ENCODE measurements at regions not wholly inside any gene's neighbourhood (a gene's known extent, or its start where the extent isn't known, plus 50 kb on each side); places are given as distances from the start of the nearest gene placed in this dataset.

DNA sequence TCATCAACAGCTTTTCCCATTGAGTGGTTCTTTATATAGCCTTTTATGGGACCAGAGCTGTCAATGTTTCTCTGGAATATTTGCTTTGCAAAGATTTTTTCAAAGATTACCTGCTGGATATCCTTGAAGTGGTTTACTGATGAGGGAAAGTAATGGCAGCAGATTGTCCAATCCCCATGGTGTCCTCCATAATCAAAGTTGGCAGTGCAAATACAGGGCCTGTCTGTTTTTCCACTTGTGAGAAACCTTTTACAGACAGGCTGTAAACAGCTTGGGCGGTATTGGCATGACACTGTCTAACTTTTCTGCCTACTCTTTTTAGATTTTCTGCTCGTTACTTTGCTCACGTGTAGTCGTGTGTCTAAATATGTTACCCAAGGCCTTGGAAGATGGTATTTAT lies 641.9 kb upstream of the NR3C2 start:
- no peak overlapping the region for H3K27ac ChIP-seq
- ATAC-seq (no peak), DNase-seq (ENCODE audit: low read depth in 1 of 2, low spot score in 1 of 2) (no peak), FAIRE-seq (no peak)
- H3K9me3 ChIP-seq: no peaks in the 10 kb centered on the region
- POLR2A ChIA-PET: no interaction called here
- H3K4me3 ChIP-seq: no peak overlapping the region
- H3K4me2 ChIP-seq: no peak overlapping the region
- H3K4me1 ChIP-seq: no peaks in the 10 kb centered on the region
- no peak for TF ChIP-seq JUN (IDR thresholded peaks at IDR 0.05)
- TF ChIP-seq NFE2L2 (conservative IDR thresholded peaks at IDR 0.05; ENCODE audit: low read length): no peak
- TF ChIP-seq, protein P1, sequence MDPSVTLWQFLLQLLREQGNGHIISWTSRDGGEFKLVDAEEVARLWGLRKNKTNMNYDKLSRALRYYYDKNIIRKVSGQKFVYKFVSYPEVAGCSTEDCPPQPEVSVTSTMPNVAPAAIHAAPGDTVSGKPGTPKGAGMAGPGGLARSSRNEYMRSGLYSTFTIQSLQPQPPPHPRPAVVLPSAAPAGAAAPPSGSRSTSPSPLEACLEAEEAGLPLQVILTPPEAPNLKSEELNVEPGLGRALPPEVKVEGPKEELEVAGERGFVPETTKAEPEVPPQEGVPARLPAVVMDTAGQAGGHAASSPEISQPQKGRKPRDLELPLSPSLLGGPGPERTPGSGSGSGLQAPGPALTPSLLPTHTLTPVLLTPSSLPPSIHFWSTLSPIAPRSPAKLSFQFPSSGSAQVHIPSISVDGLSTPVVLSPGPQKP (IDR thresholded peaks at IDR 0.05; ENCODE audit: low read depth, low read length): no peak
- TF ChIP-seq KDM5A (IDR thresholded peaks at IDR 0.05): no peak
- 37% methylated on average over 4 of the region's 4 CpGs for WGBS (ENCODE audit: missing lambda C conversion rate)
- CTCF ChIA-PET: interaction anchor here (0.6 kb wide), 1 partner anchor 618 kb away, joined by 3 read pairs; no protein-coding TSS in a partner anchor

DNA sequence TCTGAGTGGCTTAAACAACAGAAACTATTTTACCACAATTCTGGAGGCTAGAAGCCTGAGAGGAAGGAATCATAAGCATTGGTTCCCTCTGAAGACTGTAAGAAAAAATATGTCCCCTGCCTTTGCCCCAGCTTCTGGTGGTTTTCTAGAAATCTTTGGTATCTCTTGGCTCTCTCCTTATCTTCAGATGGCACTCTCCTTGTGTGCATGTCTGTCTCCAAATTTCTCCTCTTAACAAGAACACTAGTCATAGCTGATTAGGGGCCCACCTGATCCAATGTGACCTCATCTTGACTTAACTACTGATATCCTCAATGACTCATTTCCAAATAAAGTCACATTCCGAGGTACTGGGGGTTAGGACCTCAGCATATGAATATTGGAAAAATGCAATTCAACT lies 635.0 kb upstream of the NR3C2 start:
- DNase-seq (ENCODE audit: low read depth in 1 of 2, low spot score in 1 of 2) (no peak), FAIRE-seq (no peak), ATAC-seq (no peak)
- 0% methylated on average over 1 of the region's 1 CpG for WGBS (ENCODE audit: missing lambda C conversion rate)
- Histone ChIP-seq H3K9me3 (no peaks in the 10 kb centered on the region), H3K4me2 (no peak overlapping the region), H3K27ac (no peak overlapping the region), H3K4me1 (no peaks in the 10 kb centered on the region), H3K4me3 (no peak overlapping the region)
- TF ChIP-seq NFE2L2 (conservative IDR thresholded peaks at IDR 0.05; ENCODE audit: low read length) (no peak), ESRRA (IDR thresholded peaks at IDR 0.05; ENCODE audit: borderline replicate concordance, low read length) (no peak), NPAS2 (CRISPR knock-in tag; IDR thresholded peaks at IDR 0.05; ENCODE audit: borderline replicate concordance) (no peak), FOXS1 (CRISPR knock-in tag; IDR thresholded peaks at IDR 0.05) (no peak), CHD2 (IDR thresholded peaks at IDR 0.05; ENCODE audit: low read length, partially characterized antibody) (no peak), CBX2 (IDR thresholded peaks at IDR 0.05; ENCODE audit: borderline replicate concordance, low read depth) (no peak)
- TF ChIP-seq, protein P2, sequence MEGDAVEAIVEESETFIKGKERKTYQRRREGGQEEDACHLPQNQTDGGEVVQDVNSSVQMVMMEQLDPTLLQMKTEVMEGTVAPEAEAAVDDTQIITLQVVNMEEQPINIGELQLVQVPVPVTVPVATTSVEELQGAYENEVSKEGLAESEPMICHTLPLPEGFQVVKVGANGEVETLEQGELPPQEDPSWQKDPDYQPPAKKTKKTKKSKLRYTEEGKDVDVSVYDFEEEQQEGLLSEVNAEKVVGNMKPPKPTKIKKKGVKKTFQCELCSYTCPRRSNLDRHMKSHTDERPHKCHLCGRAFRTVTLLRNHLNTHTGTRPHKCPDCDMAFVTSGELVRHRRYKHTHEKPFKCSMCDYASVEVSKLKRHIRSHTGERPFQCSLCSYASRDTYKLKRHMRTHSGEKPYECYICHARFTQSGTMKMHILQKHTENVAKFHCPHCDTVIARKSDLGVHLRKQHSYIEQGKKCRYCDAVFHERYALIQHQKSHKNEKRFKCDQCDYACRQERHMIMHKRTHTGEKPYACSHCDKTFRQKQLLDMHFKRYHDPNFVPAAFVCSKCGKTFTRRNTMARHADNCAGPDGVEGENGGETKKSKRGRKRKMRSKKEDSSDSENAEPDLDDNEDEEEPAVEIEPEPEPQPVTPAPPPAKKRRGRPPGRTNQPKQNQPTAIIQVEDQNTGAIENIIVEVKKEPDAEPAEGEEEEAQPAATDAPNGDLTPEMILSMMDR (IDR thresholded peaks at IDR 0.05): no peak
- TF ChIP-seq, protein P3, sequence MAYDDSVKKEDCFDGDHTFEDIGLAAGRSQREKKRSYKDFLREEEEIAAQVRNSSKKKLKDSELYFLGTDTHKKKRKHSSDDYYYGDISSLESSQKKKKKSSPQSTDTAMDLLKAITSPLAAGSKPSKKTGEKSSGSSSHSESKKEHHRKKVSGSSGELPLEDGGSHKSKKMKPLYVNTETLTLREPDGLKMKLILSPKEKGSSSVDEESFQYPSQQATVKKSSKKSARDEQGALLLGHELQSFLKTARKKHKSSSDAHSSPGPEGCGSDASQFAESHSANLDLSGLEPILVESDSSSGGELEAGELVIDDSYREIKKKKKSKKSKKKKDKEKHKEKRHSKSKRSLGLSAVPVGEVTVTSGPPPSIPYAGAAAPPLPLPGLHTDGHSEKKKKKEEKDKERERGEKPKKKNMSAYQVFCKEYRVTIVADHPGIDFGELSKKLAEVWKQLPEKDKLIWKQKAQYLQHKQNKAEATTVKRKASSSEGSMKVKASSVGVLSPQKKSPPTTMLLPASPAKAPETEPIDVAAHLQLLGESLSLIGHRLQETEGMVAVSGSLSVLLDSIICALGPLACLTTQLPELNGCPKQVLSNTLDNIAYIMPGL (CRISPR knock-in tag; IDR thresholded peaks at IDR 0.05; ENCODE audit: borderline replicate concordance): no peak
- ChIA-PET CTCF (no interaction called here), POLR2A (no interaction called here)

DNA sequence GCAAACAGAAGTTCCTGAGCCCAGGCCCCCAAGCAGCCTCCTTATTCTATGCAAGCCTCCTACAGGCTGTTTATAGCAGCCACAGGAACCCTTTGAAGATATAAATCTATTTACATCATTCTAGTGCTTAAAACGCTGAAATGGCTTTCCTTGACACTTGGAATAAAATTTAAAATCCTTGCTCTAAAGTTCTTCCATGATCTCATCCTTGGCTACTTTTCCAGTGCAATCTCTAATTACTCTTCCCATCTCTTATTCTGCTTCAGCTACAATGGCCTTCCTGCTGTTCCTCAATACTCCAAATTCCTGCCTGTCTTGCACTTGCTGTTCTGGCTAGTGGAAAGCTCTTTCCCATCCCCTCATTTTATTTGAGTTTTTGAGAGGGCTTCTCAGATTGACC lies 634.2 kb upstream of the NR3C2 start:
- ATAC-seq (no peak), DNase-seq (ENCODE audit: low read depth in 1 of 2, low spot score in 1 of 2) (no peak), FAIRE-seq (no peak)
- H3K4me3 ChIP-seq: no peak overlapping the region
- H3K27ac ChIP-seq: no peak overlapping the region
- no peaks in the 10 kb centered on the region for H3K9me3 ChIP-seq
- no peaks in the 10 kb centered on the region for H3K4me1 ChIP-seq
- 8% methylated on average over 1 of the region's 1 CpG for WGBS (ENCODE audit: missing lambda C conversion rate)
- CTCF ChIA-PET: no interaction called here
- POLR2A ChIA-PET: no interaction called here
- no peak overlapping the region for H3K4me2 ChIP-seq
- no peak for TF ChIP-seq KDM1A (IDR thresholded peaks at IDR 0.05; ENCODE audit: low read depth)
- TF ChIP-seq RFX5 (IDR thresholded peaks at IDR 0.05): no peak
- TF ChIP-seq POLR2A (IDR thresholded peaks at IDR 0.05; ENCODE audit: low read length): no peak
- TF ChIP-seq, protein P4, sequence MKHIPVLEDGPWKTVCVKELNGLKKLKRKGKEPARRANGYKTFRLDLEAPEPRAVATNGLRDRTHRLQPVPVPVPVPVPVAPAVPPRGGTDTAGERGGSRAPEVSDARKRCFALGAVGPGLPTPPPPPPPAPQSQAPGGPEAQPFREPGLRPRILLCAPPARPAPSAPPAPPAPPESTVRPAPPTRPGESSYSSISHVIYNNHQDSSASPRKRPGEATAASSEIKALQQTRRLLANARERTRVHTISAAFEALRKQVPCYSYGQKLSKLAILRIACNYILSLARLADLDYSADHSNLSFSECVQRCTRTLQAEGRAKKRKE (CRISPR knock-in tag; IDR thresholded peaks at IDR 0.05; ENCODE audit: low read depth): no peak
- TF ChIP-seq RCOR1 (IDR thresholded peaks at IDR 0.05; ENCODE audit: low read depth, low read length): no peak
- TF ChIP-seq, protein P2 (IDR thresholded peaks at IDR 0.05): no peak
- no peak for TF ChIP-seq MAZ (IDR thresholded peaks at IDR 0.05; ENCODE audit: borderline replicate concordance, low read depth, low read length)
- TF ChIP-seq, protein P5, sequence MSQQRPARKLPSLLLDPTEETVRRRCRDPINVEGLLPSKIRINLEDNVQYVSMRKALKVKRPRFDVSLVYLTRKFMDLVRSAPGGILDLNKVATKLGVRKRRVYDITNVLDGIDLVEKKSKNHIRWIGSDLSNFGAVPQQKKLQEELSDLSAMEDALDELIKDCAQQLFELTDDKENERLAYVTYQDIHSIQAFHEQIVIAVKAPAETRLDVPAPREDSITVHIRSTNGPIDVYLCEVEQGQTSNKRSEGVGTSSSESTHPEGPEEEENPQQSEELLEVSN (IDR thresholded peaks at IDR 0.05; ENCODE audit: borderline replicate concordance, low read depth): no peak
- TF ChIP-seq FOSB (CRISPR knock-in tag; IDR thresholded peaks at IDR 0.05): no peak
- no peak for TF ChIP-seq CHD4 (IDR thresholded peaks at IDR 0.05; ENCODE audit: borderline replicate concordance)
- TF ChIP-seq PHF8 (IDR thresholded peaks at IDR 0.05; ENCODE audit: borderline replicate concordance, low read depth): no peak
